A549 (cell line): ENCODE measurements at regions not wholly inside any gene's neighbourhood (a gene's known extent, or its start where the extent isn't known, plus 50 kb on each side); places are given as distances from the start of the nearest gene placed in this dataset.

Experiments used
- ATAC-seq, 2 experiments: fragments of 200-7000 bp in 1 of 2; fragments of >200 bp in 1 of 2; cut with Nextera tagmentation in 1 of 2; cut with Tn5 transposase in 1 of 2; 3 replicates each; pipeline versions ENCODE4 v1.8.0 to v1.9.1; 2018 to 2020; ENCODE audit warnings: mild to moderate bottlenecking in 1 of 2, moderate library complexity in 1 of 2
- CTCF ChIA-PET: fragments of 300-600 bp; sonication (Branson Sonifier 250); formaldehyde crosslinking; extraction: SDS; loops from one replicate; lab custom pipeline; 2021; ENCODE audit warnings: antibody characterized with exemption, inconsistent platforms; lab: Yijun Ruan, JAX
- POLR2A ChIA-PET: fragments of 350-600 bp; formaldehyde crosslinking; extraction: SDS; loops from one replicate; lab custom pipeline; 2021; ENCODE audit warnings: antibody characterized with exemption, inconsistent platforms; lab: Yijun Ruan, JAX
- DNase-seq, 2 experiments: peaks; one replicate each; pipeline versions ENCODE4 v3.0.0 to v3.0.0-alpha.2; 2011 to 2016; ENCODE audit warnings: low read depth in 1 of 2, low spot score in 1 of 2
- FAIRE-seq: peaks from 2 replicates; lab custom pipeline; 2011; peaks lifted over from hg19 to GRCh38; lab: Jason Lieb, UNC
- H3K27ac ChIP-seq, 2 experiments: fragments of >200 bp; sonication (Bioruptor Twin); formaldehyde crosslinking; 3 replicates each; pipeline ENCODE4 v1.5.1; 2016 to 2017
- H3K4me1 ChIP-seq: fragments of >200 bp; sonication (Bioruptor Twin); formaldehyde crosslinking; 3 replicates; pipeline ENCODE4 v1.6.1; 2016
- H3K4me2 ChIP-seq: fragments of >200 bp; sonication (Bioruptor Twin); formaldehyde crosslinking; 3 replicates; pipeline ENCODE4 v1.6.1; 2016
- H3K4me3 ChIP-seq: fragments of >200 bp; sonication (Bioruptor Twin); formaldehyde crosslinking; 3 replicates; pipeline ENCODE4 v1.5.1; 2016
- H3K9me3 ChIP-seq: fragments of >200 bp; sonication (Bioruptor Twin); formaldehyde crosslinking; 3 replicates; pipeline ENCODE4 v1.6.1; 2016
- ATOH8 ChIP-seq: fragments of 250-450 bp; sonication (Bioruptor Pico); IDR thresholded peaks from 2 replicates; pipeline ENCODE4 v1.5.0; 2020; ENCODE audit warnings: low read depth, mild to moderate bottlenecking, moderate library complexity
- EHF ChIP-seq: fragments of 250-450 bp; sonication (Bioruptor Pico); IDR thresholded peaks from 2 replicates; pipeline ENCODE4 v1.5.0; 2020; ENCODE audit warnings: mild to moderate bottlenecking
- ELK1 ChIP-seq: fragments of 150-350 bp; IDR thresholded peaks from 2 replicates; pipeline ENCODE4 v1.6.1; 2014; ENCODE audit warnings: low read depth, mild to moderate bottlenecking, low read length
- EP300 ChIP-seq, 2 experiments: fragments of >200 bp; sonication (Bioruptor Twin); formaldehyde crosslinking; IDR thresholded peaks; 2 replicates in 1 of 2; 3 replicates in 1 of 2; pipeline ENCODE4 v1.6.1; 2016 to 2017
- ESRRA ChIP-seq: fragments of 150-350 bp; IDR thresholded peaks from 2 replicates; pipeline ENCODE4 v1.6.1; 2014; ENCODE audit warnings: mild to moderate bottlenecking, low read length, borderline replicate concordance
- FOSB ChIP-seq: fragments of 250-450 bp; sonication (Bioruptor Pico); IDR thresholded peaks from 2 replicates; pipeline ENCODE4 v1.5.0; 2020; ENCODE audit warnings: mild to moderate bottlenecking, moderate library complexity
- FOSL2 ChIP-seq, 2 experiments: fragments of 450-650 bp in 1 of 2; fragments of >200 bp in 1 of 2; sonication (Bioruptor Twin) in 1 of 2; formaldehyde crosslinking; IDR thresholded peaks; 2 replicates each; pipeline versions ENCODE4 v1.5.0 to v1.6.1; 2016 to 2020; ENCODE audit warnings: mild to moderate bottlenecking in 1 of 2, moderate library complexity in 1 of 2
- GATA3 ChIP-seq: IDR thresholded peaks from 2 replicates; pipeline ENCODE4 v1.6.1; 2012; ENCODE audit warnings: borderline replicate concordance
- HDAC2 ChIP-seq: fragments of 200-600 bp; sonication (generic); IDR thresholded peaks from 2 replicates; pipeline ENCODE4 v1.6.1; 2016
- HEYL ChIP-seq: fragments of 250-450 bp; sonication (Bioruptor Pico); IDR thresholded peaks from 2 replicates; pipeline ENCODE4 v1.8.0; 2021; ENCODE audit warnings: mild to moderate bottlenecking, moderate library complexity
- JUN ChIP-seq, 2 experiments: fragments of >200 bp; sonication (Bioruptor Twin); formaldehyde crosslinking; IDR thresholded peaks; 2 replicates in 1 of 2; 3 replicates in 1 of 2; pipeline ENCODE4 v1.6.1; 2016 to 2017
- KDM1A ChIP-seq: fragments of 200-600 bp; sonication (generic); IDR thresholded peaks from 2 replicates; pipeline ENCODE4 v1.6.1; 2016; ENCODE audit warnings: low read depth, mild to moderate bottlenecking
- KDM5A ChIP-seq: fragments of 200-600 bp; sonication (generic); IDR thresholded peaks from 2 replicates; pipeline ENCODE4 v1.6.1; 2016; ENCODE audit warnings: antibody characterized with exemption, mild to moderate bottlenecking
- MAFK ChIP-seq: fragments of 450-650 bp; IDR thresholded peaks from 2 replicates; pipeline ENCODE4 v1.6.1; 2014; ENCODE audit not compliant: partially characterized antibody
- MAZ ChIP-seq: fragments of 150-350 bp; IDR thresholded peaks from 2 replicates; pipeline ENCODE4 v1.6.1; 2014; ENCODE audit warnings: antibody characterized with exemption, low read depth, low read length, borderline replicate concordance
- POLR2AphosphoS2 ChIP-seq: conservative IDR thresholded peaks from 2 replicates; pipeline ENCODE4 v1.6.1; 2012; ENCODE audit warnings: low read length, improper control_type of control experiment, inconsistent platforms
- RAD21 ChIP-seq, 2 experiments: fragments of >200 bp in 1 of 2; sonication (Bioruptor Twin) in 1 of 2; formaldehyde crosslinking in 1 of 2; IDR thresholded peaks in 1 of 2; conservative IDR thresholded peaks in 1 of 2; 2 replicates in 1 of 2; 3 replicates in 1 of 2; pipeline ENCODE4 v1.6.1; 2012 to 2018; ENCODE audit warnings: inconsistent platforms in 1 of 2
- RCOR1 ChIP-seq: fragments of 150-350 bp; IDR thresholded peaks from 2 replicates; pipeline ENCODE4 v1.6.1; 2014; ENCODE audit warnings: antibody characterized with exemption, low read length, low read depth
- SMC3 ChIP-seq: fragments of >200 bp; sonication (Bioruptor Twin); formaldehyde crosslinking; IDR thresholded peaks from 3 replicates; pipeline ENCODE4 v1.6.1; 2018; ENCODE audit warnings: inconsistent platforms
- SREBF2 ChIP-seq: fragments of 450-650 bp; IDR thresholded peaks from 2 replicates; pipeline ENCODE4 v1.6.1; 2014; ENCODE audit warnings: mild to moderate bottlenecking, moderate library complexity
- USF2 ChIP-seq: fragments of 450-650 bp; IDR thresholded peaks from 2 replicates; pipeline ENCODE4 v1.6.1; 2014; ENCODE audit warnings: antibody characterized with exemption
- ZC3H11A ChIP-seq: fragments of 450-650 bp; IDR thresholded peaks from 2 replicates; pipeline ENCODE4 v1.6.1; 2014; ENCODE audit warnings: antibody characterized with exemption, mild to moderate bottlenecking
- ZNF302 ChIP-seq: fragments of 250-450 bp; sonication (Bioruptor Pico); IDR thresholded peaks from 2 replicates; pipeline ENCODE4 v1.9.0; 2021; ENCODE audit warnings: inconsistent platforms, mild to moderate bottlenecking, moderate library complexity
- ZSCAN20 ChIP-seq: fragments of 250-450 bp; sonication (Bioruptor Pico); IDR thresholded peaks from 2 replicates; pipeline ENCODE4 v1.8.0; 2022; ENCODE audit warnings: mild to moderate bottlenecking, moderate library complexity
- WGBS: methylation state at CpG from one replicate; pipeline ENCODE4 v1.1.6; 2017; ENCODE audit errors: missing lambda C conversion rate; 5-methylcytosine and 5-hydroxymethylcytosine counted together
- TF ChIP-seq, protein P1 (sequence below): IDR thresholded peaks from 2 replicates; pipeline ENCODE4 v1.6.1; 2012

- H3K9me3 ChIP-seq, result no peaks in the 10 kb centered on the region
- no peak overlapping the region for H3K27ac ChIP-seq
- H3K4me3 ChIP-seq, result no peak overlapping the region
- 83% methylated on average over 8 of the region's 8 CpGs for whole genome bisulfite sequencing
- no peak overlapping the region for H3K4me2 ChIP-seq
- ChIA-PET CTCF (interaction anchor here (1.0 to 1.6 kb wide), 2 partner anchors 13 to 16 kb away, joined by 3 to 4 read pairs; no protein-coding TSS in a partner anchor), POLR2A (no interaction called here)
- DNase-seq, result no peak
- no peak for FAIRE-seq
- no peaks in the 10 kb centered on the region for H3K4me1 ChIP-seq
- no peak for ATAC-seq
- no peak for TF ChIP-seq KDM5A
- no peak for TF ChIP-seq SREBF2
- no peak for TF ChIP-seq HDAC2
- TF ChIP-seq ATOH8 (CRISPR knock-in tag), result no peak
- TF ChIP-seq, protein P1, sequence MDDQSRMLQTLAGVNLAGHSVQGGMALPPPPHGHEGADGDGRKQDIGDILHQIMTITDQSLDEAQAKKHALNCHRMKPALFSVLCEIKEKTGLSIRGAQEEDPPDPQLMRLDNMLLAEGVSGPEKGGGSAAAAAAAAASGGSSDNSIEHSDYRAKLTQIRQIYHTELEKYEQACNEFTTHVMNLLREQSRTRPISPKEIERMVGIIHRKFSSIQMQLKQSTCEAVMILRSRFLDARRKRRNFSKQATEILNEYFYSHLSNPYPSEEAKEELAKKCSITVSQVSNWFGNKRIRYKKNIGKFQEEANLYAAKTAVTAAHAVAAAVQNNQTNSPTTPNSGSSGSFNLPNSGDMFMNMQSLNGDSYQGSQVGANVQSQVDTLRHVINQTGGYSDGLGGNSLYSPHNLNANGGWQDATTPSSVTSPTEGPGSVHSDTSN, result no peak
- no peak for TF ChIP-seq ZC3H11A
- TF ChIP-seq RCOR1, result no peak
- TF ChIP-seq ESRRA, result no peak
- TF ChIP-seq KDM1A, result no peak
- no peak for TF ChIP-seq GATA3
- no peak for TF ChIP-seq JUN (IDR thresholded peaks at IDR 0.05)
- no peak for TF ChIP-seq EP300 (IDR thresholded peaks at IDR 0.05)
- TF ChIP-seq HEYL (CRISPR knock-in tag), result no peak
Observed at GRCh38 chr14:101133068-101133467, 229.5 kb upstream of the RTL1 start.

- FAIRE-seq, result no peak
- no peak overlapping the region for H3K27ac ChIP-seq
- CTCF ChIA-PET, result no interaction called here
Observed at GRCh38 chr14:101134161-101134631, 230.7 kb upstream of the RTL1 start.

More at GRCh38 chr14:101134161-101134631, 230.7 kb upstream of the RTL1 start:
- H3K9me3 ChIP-seq, result no peaks in the 10 kb centered on the region
- no peak for ATAC-seq
- no peaks in the 10 kb centered on the region for H3K4me1 ChIP-seq
- TF ChIP-seq RAD21 (conservative IDR thresholded peaks at IDR 0.05 in 1 of 2, IDR thresholded peaks at IDR 0.05 in 1 of 2) (no peak), EP300 (IDR thresholded peaks at IDR 0.05) (no peak), ZC3H11A (no peak), USF2 (no peak), EHF (CRISPR knock-in tag) (no peak), SMC3 (no peak), FOSL2 (IDR thresholded peaks at IDR 0.05) (no peak), FOSL2 (CRISPR knock-in tag; IDR thresholded peaks at IDR 0.05) (no peak), MAFK (no peak), HEYL (CRISPR knock-in tag) (no peak), MAZ (no peak), FOSB (CRISPR knock-in tag) (no peak), POLR2AphosphoS2 (no peak), ZSCAN20 (CRISPR knock-in tag) (no peak), ZNF302 (no peak), ELK1 (no peak), JUN (IDR thresholded peaks at IDR 0.05) (no peak), GATA3 (no peak)
- no peak overlapping the region for H3K4me2 ChIP-seq
- POLR2A ChIA-PET, result no interaction called here
- no peak overlapping the region for H3K4me3 ChIP-seq
- WGBS, result 70% methylated on average over 12 of the region's 12 CpGs
- no peak for DNase-seq
